Cardiac muscle cell (in vitro differentiated cells and primary cell): ENCODE measurements at regions not wholly inside any gene's neighbourhood (a gene's known extent, or its start where the extent isn't known, plus 50 kb on each side); places are given as distances from the start of the nearest gene placed in this dataset.

Experiments used
- DNase-seq, 2 donors: peaks; one replicate each; pipeline versions ENCODE4 v3.0.0 to v3.0.0-alpha.2; 2010 to 2017; ENCODE audit warnings: low read depth in 1 of 2, low spot score in 1 of 2
- H3K27ac ChIP-seq: fragments of 200-600 bp; sonication (generic); 2 replicates; pipeline ENCODE4 v1.5.1; 2016
- H3K27me3 ChIP-seq: fragments of 200-600 bp; sonication (generic); 2 replicates; pipeline ENCODE4 v1.6.0; 2016; ENCODE audit warnings: control low read depth
- H3K36me3 ChIP-seq: fragments of 200-600 bp; sonication (generic); 2 replicates; pipeline ENCODE4 v1.5.1; 2016; ENCODE audit warnings: control low read depth
- H3K4me1 ChIP-seq: fragments of 200-600 bp; sonication (generic); 2 replicates; pipeline ENCODE4 v1.8.1; 2017; ENCODE audit warnings: low read depth, mild to moderate bottlenecking, mixed run types
- H3K4me3 ChIP-seq: fragments of 200-600 bp; sonication (generic); 2 replicates; pipeline ENCODE4 v1.5.1; 2016; ENCODE audit warnings: mild to moderate bottlenecking
- H3K9me3 ChIP-seq: fragments of 200-600 bp; sonication (generic); 2 replicates; pipeline ENCODE4 v1.5.1; 2017; ENCODE audit warnings: low read depth, mild to moderate bottlenecking, control low read depth
- CTCF ChIP-seq: IDR thresholded peaks from 2 replicates; pipeline ENCODE4 v1.5.1; 2012; ENCODE audit warnings: low read depth, mild to moderate bottlenecking, low read length

- Histone ChIP-seq H3K27me3 (peaks cover 26% of the 10 kb centered on the region), H3K36me3 (no peaks in the 10 kb centered on the region), H3K27ac (no peak overlapping the region), H3K4me1 (no peaks in the 10 kb centered on the region), H3K9me3 (no peaks in the 10 kb centered on the region), H3K4me3 (no peak overlapping the region)
- DNase-seq = no peak
- TF ChIP-seq CTCF = no peak
These were observed 293.3 kb upstream of the RUNX1 start for GRCh38 chr21:35342440-35342839.

- DNase-seq = no peak
- Histone ChIP-seq H3K4me3 (no peak overlapping the region), H3K4me1 (no peaks in the 10 kb centered on the region), H3K27me3 (peaks cover 40% of the 10 kb centered on the region), H3K36me3 (no peaks in the 10 kb centered on the region), H3K27ac (no peak overlapping the region), H3K9me3 (no peaks in the 10 kb centered on the region)
- no peak for TF ChIP-seq CTCF
These were observed 291.2 kb upstream of the RUNX1 start for GRCh38 chr21:35340273-35340672.

GRCh38 chr21:35338881-35339632, 290.0 kb upstream of the RUNX1 start:
- Histone ChIP-seq H3K36me3 (no peaks in the 10 kb centered on the region), H3K27me3 (peaks cover 49% of the 10 kb centered on the region), H3K4me1 (no peaks in the 10 kb centered on the region), H3K4me3 (no peak overlapping the region), H3K9me3 (no peaks in the 10 kb centered on the region), H3K27ac (no peak overlapping the region)
- no peak for DNase-seq
- TF ChIP-seq CTCF = no peak

- H3K9me3 ChIP-seq = no peaks in the 10 kb centered on the region
- no peaks in the 10 kb centered on the region for H3K4me1 ChIP-seq
- no peaks in the 10 kb centered on the region for H3K36me3 ChIP-seq
- no peak overlapping the region for H3K27ac ChIP-seq
- no peak for TF ChIP-seq CTCF
- no peak for DNase-seq
- peaks cover 54% of the 10 kb centered on the region for H3K27me3 ChIP-seq
- H3K4me3 ChIP-seq = no peak overlapping the region
These were observed 289.2 kb upstream of the RUNX1 start for GRCh38 chr21:35338281-35338680.

- H3K4me3 ChIP-seq = no peak overlapping the region
- no peak for TF ChIP-seq CTCF
- H3K4me1 ChIP-seq = no peaks in the 10 kb centered on the region
- H3K9me3 ChIP-seq = no peaks in the 10 kb centered on the region
- peaks cover 54% of the 10 kb centered on the region for H3K27me3 ChIP-seq
- DNase-seq = no peak
- H3K27ac ChIP-seq = no peak overlapping the region
- no peaks in the 10 kb centered on the region for H3K36me3 ChIP-seq
These were observed 288.5 kb upstream of the RUNX1 start for GRCh38 chr21:35337573-35337972.
